Sigmoid colon (tissue), 6 donors: ENCODE measurements at regions not wholly inside any gene's neighbourhood (a gene's known extent, or its start where the extent isn't known, plus 50 kb on each side); places are given as distances from the start of the nearest gene placed in this dataset.
A peak's percentile ranks its signal among the peaks of the same experiment; 100 is the strongest.

Source experiments
- DNase-seq: peaks from one replicate; pipeline ENCODE4 v3.0.0-alpha.2; 2019
- H3K27ac ChIP-seq, 4 donors: fragments of 200-600 bp; sonication (generic); one replicate each; pipeline ENCODE4 v1.5.1; 2016 to 2019; ENCODE audit warnings: mild to moderate bottlenecking in 1 of 4
- H3K27me3 ChIP-seq, 3 donors: fragments of 200-600 bp; sonication (generic); one replicate each; pipeline ENCODE4 v1.5.1; 2019; ENCODE audit warnings: mild to moderate bottlenecking in 1 of 3
- H3K36me3 ChIP-seq, 4 donors: fragments of 200-600 bp; sonication (generic); one replicate each; pipeline ENCODE4 v1.5.1; 2016 to 2019
- H3K4me1 ChIP-seq, 4 donors: fragments of 200-600 bp; sonication (generic); one replicate each; pipeline ENCODE4 v1.5.1; 2017 to 2019
- H3K4me3 ChIP-seq, 4 donors: fragments of 200-600 bp; sonication (generic); one replicate each; pipeline ENCODE4 v1.5.1; 2017 to 2019; ENCODE audit warnings: mild to moderate bottlenecking in 2 of 4, moderate library complexity in 1 of 4
- H3K9me3 ChIP-seq, 4 donors: fragments of 200-600 bp in 3 of 4; sonication (generic) in 3 of 4; one replicate each; pipeline versions ENCODE4 v1.5.1 to v1.6.1; 2013 to 2019
- CTCF ChIP-seq, 4 experiments: fragments of 450-650 bp in 3 of 4; fragments of 200-600 bp in 1 of 4; IDR thresholded peaks; one replicate each; pipeline ENCODE4 v1.5.1; 2016 to 2019; ENCODE audit warnings: antibody characterized with exemption in 4 of 4, mild to moderate bottlenecking in 3 of 4, moderate library complexity in 2 of 4
- EP300 ChIP-seq, 4 donors: sonication (generic); formaldehyde crosslinking; IDR thresholded peaks; one replicate each; pipeline ENCODE4 v1.6.1; 2017; ENCODE audit warnings: antibody characterized with exemption in 4 of 4
- POLR2A ChIP-seq, 2 donors: fragments of 450-650 bp; IDR thresholded peaks; one replicate each; pipeline ENCODE4 v1.6.1; 2016; ENCODE audit warnings: antibody characterized with exemption in 2 of 2, mild to moderate bottlenecking in 2 of 2, moderate library complexity in 2 of 2
- POLR2AphosphoS5 ChIP-seq, 4 donors: sonication (generic); formaldehyde crosslinking; IDR thresholded peaks; one replicate each; pipeline ENCODE4 v1.6.1; 2017; ENCODE audit warnings: antibody characterized with exemption in 4 of 4
- WGBS, 2 donors: extraction: QIAGEN DNeasy Blood & Tissue Kit; methylation state at CpG; one replicate each; pipeline ENCODE4 v1.1.7; 2013; 5-methylcytosine and 5-hydroxymethylcytosine counted together
- intact Hi-C: fragments of 100-400 bp; cut with DNase I; formaldehyde crosslinking; loops from one replicate; pipeline ENCODE4 v1.15.1; 2023
- donor health status: healthy with polysubstance abuse.
- donor health status: healthy.

- H3K27ac ChIP-seq: peak overlapping the region in 1 of 4 donors; percentile 20
- WGBS, 2 donors: 83 to 88% methylated on average over 3 of the region's 3 CpGs
These were observed 179.9 kb upstream of the DTNBP1 start for GRCh38 chr6:15842727-15843117.

DNA sequence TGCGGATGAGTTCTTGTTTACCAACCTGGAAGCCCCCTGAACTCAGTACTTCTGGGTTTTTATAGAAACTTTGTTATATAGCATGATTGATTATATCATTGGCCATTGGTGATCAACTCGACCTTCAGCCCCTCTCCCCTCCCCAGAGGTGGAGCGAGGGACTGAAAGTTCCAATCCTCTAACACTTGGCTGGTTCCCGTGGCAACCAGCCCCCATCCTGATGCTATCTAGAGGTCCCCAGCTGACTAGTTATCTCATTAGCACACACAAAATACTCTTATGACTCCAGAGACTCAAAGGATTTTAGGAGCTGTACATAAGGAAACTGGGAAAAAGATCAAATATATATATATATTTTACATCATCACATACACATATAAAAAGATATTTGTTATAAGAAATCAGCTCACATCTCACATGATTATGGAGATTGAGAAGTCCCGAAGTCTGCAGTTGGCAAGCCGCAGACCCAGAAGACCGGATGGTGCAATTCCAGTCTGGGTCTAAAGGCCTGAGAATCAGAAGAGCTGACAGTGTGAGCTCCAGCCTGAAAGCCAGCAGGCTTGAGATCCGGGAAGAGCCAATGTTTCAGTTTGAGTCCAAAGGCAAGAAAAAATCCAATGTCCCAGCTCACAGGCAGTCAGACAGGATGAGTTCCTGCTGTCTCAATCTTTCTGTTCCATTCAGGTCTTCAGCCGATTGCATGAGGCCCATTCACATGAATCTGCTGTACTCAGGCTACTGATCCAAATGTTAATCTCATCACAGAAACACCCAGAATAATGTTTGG is 179.3 kb upstream of the DTNBP1 start:
- Histone ChIP-seq H3K4me3 (no peak overlapping the region), H3K9me3 (no peaks in the 10 kb centered on the region), H3K4me1 (no peaks in the 10 kb centered on the region), H3K36me3 (no peaks in the 10 kb centered on the region), H3K27ac (peak overlapping the region in 3 of 4 donors; percentile 6 to 20 (median 11)), H3K27me3 (no peaks in the 10 kb centered on the region)
- 83 to 87% methylated on average over 9 of the region's 9 CpGs for WGBS, 2 donors
- TF ChIP-seq POLR2AphosphoS5 (IDR thresholded peaks at IDR 0.05) (peak in 1 of 4 donors; percentile 17), EP300 (IDR thresholded peaks at IDR 0.05) (no peak)
- intact Hi-C loops: no loop called here
- DNase-seq: peak; percentile 69

More at GRCh38 chr6:15842727-15843117, 179.9 kb upstream of the DTNBP1 start:
- no peak for TF ChIP-seq POLR2AphosphoS5 (IDR thresholded peaks at IDR 0.05)
- no peak for TF ChIP-seq POLR2A (IDR thresholded peaks at IDR 0.05)
- TF ChIP-seq EP300 (IDR thresholded peaks at IDR 0.05): no peak
- TF ChIP-seq CTCF (IDR thresholded peaks at IDR 0.05): no peak
- no peak overlapping the region for H3K4me3 ChIP-seq
- no peaks in the 10 kb centered on the region for H3K36me3 ChIP-seq
- H3K27me3 ChIP-seq: no peaks in the 10 kb centered on the region
- intact Hi-C loops: no loop called here
- no peaks in the 10 kb centered on the region for H3K4me1 ChIP-seq
- no peaks in the 10 kb centered on the region for H3K9me3 ChIP-seq
- no peak for DNase-seq

- intact Hi-C loops: no loop called here
- Histone ChIP-seq H3K27ac (no peak overlapping the region), H3K4me1 (no peaks in the 10 kb centered on the region), H3K27me3 (no peaks in the 10 kb centered on the region), H3K36me3 (no peaks in the 10 kb centered on the region), H3K4me3 (no peak overlapping the region), H3K9me3 (no peaks in the 10 kb centered on the region)
- 93 to 95% methylated on average over 5 of the region's 5 CpGs for WGBS, 2 donors
- TF ChIP-seq POLR2AphosphoS5 (IDR thresholded peaks at IDR 0.05) (no peak), POLR2A (IDR thresholded peaks at IDR 0.05) (no peak), EP300 (IDR thresholded peaks at IDR 0.05) (no peak), CTCF (IDR thresholded peaks at IDR 0.05) (no peak)
- DNase-seq: no peak
These were observed 177.2 kb upstream of the DTNBP1 start for GRCh38 chr6:15839969-15840541.

- Histone ChIP-seq H3K4me3 (no peak overlapping the region), H3K4me1 (no peaks in the 10 kb centered on the region), H3K9me3 (no peaks in the 10 kb centered on the region), H3K27ac (no peak overlapping the region), H3K27me3 (no peaks in the 10 kb centered on the region), H3K36me3 (no peaks in the 10 kb centered on the region)
- no peak for DNase-seq
- intact Hi-C loops: no loop called here
- TF ChIP-seq CTCF (IDR thresholded peaks at IDR 0.05) (no peak), EP300 (IDR thresholded peaks at IDR 0.05) (no peak), POLR2A (IDR thresholded peaks at IDR 0.05) (no peak), POLR2AphosphoS5 (IDR thresholded peaks at IDR 0.05) (no peak)
- 93 to 94% methylated on average over 6 of the region's 6 CpGs for WGBS, 2 donors
These were observed 174.4 kb upstream of the DTNBP1 start for GRCh38 chr6:15837205-15837604.

- no peaks in the 10 kb centered on the region for H3K36me3 ChIP-seq
- no peaks in the 10 kb centered on the region for H3K27me3 ChIP-seq
- TF ChIP-seq EP300 (IDR thresholded peaks at IDR 0.05) (no peak), CTCF (IDR thresholded peaks at IDR 0.05) (no peak), POLR2A (IDR thresholded peaks at IDR 0.05) (no peak), POLR2AphosphoS5 (IDR thresholded peaks at IDR 0.05) (no peak)
- no peaks in the 10 kb centered on the region for H3K9me3 ChIP-seq
- 87 to 90% methylated on average over 1 of the region's 1 CpG for WGBS, 2 donors
- no peak for DNase-seq
- intact Hi-C loops: no loop called here
- no peaks in the 10 kb centered on the region for H3K4me1 ChIP-seq
- no peak overlapping the region for H3K4me3 ChIP-seq
- H3K27ac ChIP-seq: no peak overlapping the region
These were observed 170.0 kb upstream of the DTNBP1 start for GRCh38 chr6:15832841-15833240.
